OCI-LY3 (cell line): ENCODE measurements at regions not wholly inside any gene's neighbourhood (a gene's known extent, or its start where the extent isn't known, plus 50 kb on each side); places are given as distances from the start of the nearest gene placed in this dataset.

Experiments
- H2AFZ ChIP-seq: fragments of 200-600, 300-600 bp; shearing (Covaris generic); 2 replicates; pipeline ENCODE4 v1.6.0; 2014; ENCODE audit warnings: antibody characterized with exemption, low read depth, low read length
- H3K27ac ChIP-seq: fragments of 200-600, 300-600 bp; sonication (generic); 2 replicates; pipeline ENCODE4 v1.5.1; 2014; ENCODE audit warnings: mild to moderate bottlenecking, low read length, moderate library complexity, mixed read lengths
- H3K27me3 ChIP-seq: fragments of 200-600, 300-600 bp; sonication (generic); 2 replicates; pipeline ENCODE4 v1.6.1; 2014; ENCODE audit warnings: low read depth, low read length, mixed read lengths
- H3K36me3 ChIP-seq: fragments of 200-600, 300-600 bp; sonication (generic); replicated peaks from 2 replicates; pipeline ENCODE3; 2014; ENCODE audit warnings: low read depth, low read length, mixed read lengths
- H3K4me1 ChIP-seq: fragments of 300-600, 200-600 bp; sonication (generic); 2 replicates; pipeline ENCODE4 v1.6.1; 2014; ENCODE audit warnings: low read length, mixed read lengths
- H3K4me2 ChIP-seq: fragments of 200-600, 300-600 bp; sonication (generic); 2 replicates; pipeline ENCODE4 v1.6.1; 2014; ENCODE audit warnings: low read length, mixed read lengths
- H3K4me3 ChIP-seq: fragments of 300-600, 200-600 bp; sonication (generic); 2 replicates; pipeline ENCODE4 v1.5.1; 2014; ENCODE audit warnings: antibody characterized with exemption, mild to moderate bottlenecking, low read length, moderate library complexity
- H3K79me2 ChIP-seq: fragments of 300-600, 200-600 bp; shearing (Covaris generic); 2 replicates; pipeline ENCODE4 v1.6.1; 2014; ENCODE audit warnings: mild to moderate bottlenecking, low read length, mixed read lengths
- H3K9ac ChIP-seq: fragments of 300-600, 200-600 bp; shearing (Covaris generic); 2 replicates; pipeline ENCODE4 v1.6.0; 2014; ENCODE audit warnings: mild to moderate bottlenecking, low read length, moderate library complexity
- H3K9me3 ChIP-seq: fragments of 200-600, 300-600 bp; shearing (Covaris generic); 2 replicates; pipeline ENCODE4 v1.6.1; 2014; ENCODE audit warnings: low read length, mixed read lengths; ENCODE audit not compliant: insufficient read depth
- H4K20me1 ChIP-seq: fragments of 200-600, 300-600 bp; sonication (generic); 2 replicates; pipeline ENCODE4 v1.6.1; 2016; ENCODE audit warnings: low read length, mixed read lengths; ENCODE audit not compliant: insufficient read depth
- EZH2phosphoT487 ChIP-seq: fragments of 200-600 bp; shearing (Covaris generic); IDR thresholded peaks from 2 replicates; pipeline ENCODE4 v1.6.1; 2018; ENCODE audit warnings: antibody characterized with exemption, mixed run types, low read depth
- TF ChIP-seq, protein P1 (sequence below): fragments of 200-600, 300-600 bp; sonication (generic); IDR thresholded peaks from 2 replicates; pipeline ENCODE4 v1.5.1; 2014; ENCODE audit warnings: antibody characterized with exemption, low read length, low read depth

DNA sequence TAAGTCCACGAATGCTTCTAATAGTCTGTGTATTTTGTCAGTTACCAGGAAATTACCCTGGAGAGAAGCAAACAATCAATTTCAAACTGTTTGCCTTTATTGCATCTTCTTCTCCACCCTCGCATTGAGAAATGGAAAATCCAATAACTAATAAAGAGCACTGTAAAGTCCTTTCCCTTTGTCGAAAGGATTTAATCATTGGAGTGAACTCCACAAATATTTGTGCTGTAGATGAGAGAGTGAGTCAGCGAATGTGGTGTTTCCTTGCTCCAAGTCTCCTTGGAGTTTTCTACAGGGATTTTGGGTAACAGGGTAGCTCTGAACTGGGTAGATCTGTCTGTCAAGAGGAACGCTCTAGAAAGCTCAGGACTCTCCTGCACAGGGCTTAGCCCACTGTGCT lies 240.2 kb downstream of the KCNS3 start:
- H3K27me3 ChIP-seq: peaks cover 26% of the 10 kb centered on the region
- no peaks in the 10 kb centered on the region for H3K79me2 ChIP-seq
- H3K27ac ChIP-seq: no peak overlapping the region
- no peaks in the 10 kb centered on the region for H4K20me1 ChIP-seq
- no peaks in the 10 kb centered on the region for H3K36me3 ChIP-seq
- no peak overlapping the region for H3K4me3 ChIP-seq
- no peak for TF ChIP-seq EZH2phosphoT487
- TF ChIP-seq, protein P1, sequence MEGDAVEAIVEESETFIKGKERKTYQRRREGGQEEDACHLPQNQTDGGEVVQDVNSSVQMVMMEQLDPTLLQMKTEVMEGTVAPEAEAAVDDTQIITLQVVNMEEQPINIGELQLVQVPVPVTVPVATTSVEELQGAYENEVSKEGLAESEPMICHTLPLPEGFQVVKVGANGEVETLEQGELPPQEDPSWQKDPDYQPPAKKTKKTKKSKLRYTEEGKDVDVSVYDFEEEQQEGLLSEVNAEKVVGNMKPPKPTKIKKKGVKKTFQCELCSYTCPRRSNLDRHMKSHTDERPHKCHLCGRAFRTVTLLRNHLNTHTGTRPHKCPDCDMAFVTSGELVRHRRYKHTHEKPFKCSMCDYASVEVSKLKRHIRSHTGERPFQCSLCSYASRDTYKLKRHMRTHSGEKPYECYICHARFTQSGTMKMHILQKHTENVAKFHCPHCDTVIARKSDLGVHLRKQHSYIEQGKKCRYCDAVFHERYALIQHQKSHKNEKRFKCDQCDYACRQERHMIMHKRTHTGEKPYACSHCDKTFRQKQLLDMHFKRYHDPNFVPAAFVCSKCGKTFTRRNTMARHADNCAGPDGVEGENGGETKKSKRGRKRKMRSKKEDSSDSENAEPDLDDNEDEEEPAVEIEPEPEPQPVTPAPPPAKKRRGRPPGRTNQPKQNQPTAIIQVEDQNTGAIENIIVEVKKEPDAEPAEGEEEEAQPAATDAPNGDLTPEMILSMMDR: no peak
- H3K9me3 ChIP-seq: no peaks in the 10 kb centered on the region
- H2AFZ ChIP-seq: no peak overlapping the region
- no peak overlapping the region for H3K9ac ChIP-seq
- no peak overlapping the region for H3K4me2 ChIP-seq
- peaks cover 6% of the 10 kb centered on the region for H3K4me1 ChIP-seq

DNA sequence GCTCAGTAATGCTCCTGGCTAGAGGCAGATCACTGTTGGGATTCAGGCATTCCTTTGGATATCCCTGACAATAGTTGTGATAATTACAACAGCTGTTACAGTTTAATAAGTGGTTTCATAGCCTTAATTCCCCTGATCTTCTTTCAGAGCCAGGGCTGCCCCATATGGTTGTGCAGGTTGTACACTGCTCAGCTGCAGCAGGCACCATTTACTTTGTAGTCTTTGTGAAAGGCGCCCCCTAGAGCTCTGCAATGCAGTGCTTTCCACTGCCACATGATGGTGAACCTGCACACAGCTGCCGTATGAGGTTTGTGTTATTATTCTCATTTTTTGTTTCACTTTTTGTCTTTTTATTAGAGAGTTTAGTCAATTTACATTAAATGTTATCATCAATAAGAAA lies 239.1 kb downstream of the KCNS3 start:
- TF ChIP-seq EZH2phosphoT487: no peak
- TF ChIP-seq, protein P1: peak; percentile 87
- Histone ChIP-seq H3K79me2 (no peaks in the 10 kb centered on the region), H3K27ac (no peak overlapping the region), H4K20me1 (no peaks in the 10 kb centered on the region), H3K4me1 (no peaks in the 10 kb centered on the region), H3K9ac (no peak overlapping the region), H3K4me3 (no peak overlapping the region), H3K4me2 (no peak overlapping the region), H3K27me3 (peaks cover 22% of the 10 kb centered on the region), H3K36me3 (no peaks in the 10 kb centered on the region), H2AFZ (no peak overlapping the region), H3K9me3 (no peaks in the 10 kb centered on the region)

DNA sequence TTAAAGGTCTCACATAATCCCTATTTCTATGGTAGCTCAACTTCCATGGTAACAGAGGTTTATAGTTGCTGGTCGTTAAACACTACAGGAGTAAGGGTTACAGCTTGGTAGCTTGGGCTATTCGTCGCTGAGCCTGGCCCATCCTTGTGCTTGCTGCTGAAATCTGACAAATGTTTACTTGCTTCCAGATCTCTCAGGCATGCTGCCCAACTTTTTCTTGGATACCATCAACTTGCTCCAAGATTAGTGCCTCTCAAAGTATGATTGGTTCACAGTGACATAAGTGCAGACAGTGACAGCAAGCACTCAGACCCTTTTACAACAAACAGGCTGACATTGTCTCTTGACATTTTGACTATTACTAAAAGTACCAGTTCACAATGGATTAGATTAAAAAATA lies 231.8 kb downstream of the KCNS3 start:
- Histone ChIP-seq H3K36me3 (no peaks in the 10 kb centered on the region), H4K20me1 (no peaks in the 10 kb centered on the region), H3K9ac (no peak overlapping the region), H3K4me2 (no peak overlapping the region), H3K27me3 (peaks cover 5% of the 10 kb centered on the region; the same call in 1 of the 2 replicates), H3K79me2 (no peaks in the 10 kb centered on the region), H3K27ac (no peak overlapping the region), H3K4me1 (no peaks in the 10 kb centered on the region), H3K4me3 (no peak overlapping the region), H2AFZ (no peak overlapping the region), H3K9me3 (no peaks in the 10 kb centered on the region)
- TF ChIP-seq, protein P1: no peak
- no peak for TF ChIP-seq EZH2phosphoT487

DNA sequence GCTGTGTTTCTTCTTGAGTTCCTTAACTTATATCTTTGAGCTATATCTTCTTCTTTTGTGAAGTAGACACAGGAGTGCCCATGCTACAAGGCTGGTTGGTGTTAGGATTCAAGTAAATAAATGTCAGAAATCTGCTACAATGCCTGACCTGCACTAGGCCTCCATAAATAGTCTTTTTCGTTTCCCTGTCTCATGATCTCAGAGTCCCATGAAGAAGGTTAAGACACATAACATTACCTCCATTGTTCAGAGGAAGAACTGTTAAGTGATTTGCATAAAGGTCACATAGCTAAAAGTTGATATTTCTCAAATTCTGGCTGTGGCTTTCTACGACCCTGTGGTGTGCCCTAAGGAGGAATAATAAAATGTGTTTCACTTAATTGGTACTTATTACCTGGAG lies 228.4 kb downstream of the KCNS3 start:
- H3K4me2 ChIP-seq: no peak overlapping the region
- H3K4me3 ChIP-seq: no peak overlapping the region
- H3K9me3 ChIP-seq: no peaks in the 10 kb centered on the region
- H3K36me3 ChIP-seq: no peaks in the 10 kb centered on the region
- H3K27ac ChIP-seq: no peak overlapping the region
- H3K79me2 ChIP-seq: no peaks in the 10 kb centered on the region
- TF ChIP-seq, protein P1: no peak
- no peak for TF ChIP-seq EZH2phosphoT487
- H3K27me3 ChIP-seq: peaks cover 5% of the 10 kb centered on the region; the same call in 1 of the 2 replicates
- H2AFZ ChIP-seq: no peak overlapping the region
- no peaks in the 10 kb centered on the region for H4K20me1 ChIP-seq
- no peaks in the 10 kb centered on the region for H3K4me1 ChIP-seq
- H3K9ac ChIP-seq: no peak overlapping the region
